Large intestine (tissue), 3 donors: ENCODE measurements at regions not wholly inside any gene's neighbourhood (a gene's known extent, or its start where the extent isn't known, plus 50 kb on each side); places are given as distances from the start of the nearest gene placed in this dataset.
"Not testable (repeated sequence)": the region's sequence is repeated elsewhere in the genome, so short reads cannot be mapped to it uniquely, and the experiment has no call there.

Source experiments
- DNase-seq, 2 donors: peaks; one replicate each; pipeline versions ENCODE4 v3.0.0 to v3.0.0-alpha.2; 2013
- H3K27ac ChIP-seq: one replicate; pipeline ENCODE4 v1.5.1; 2013; ENCODE audit warnings: low read length
- H3K27me3 ChIP-seq: 2 replicates; pipeline ENCODE4 v1.6.1; 2013; ENCODE audit warnings: low read length; ENCODE audit not compliant: control insufficient read depth, insufficient read depth
- H3K36me3 ChIP-seq: 2 replicates; pipeline ENCODE4 v1.6.1; 2013; ENCODE audit warnings: low read length; ENCODE audit not compliant: control insufficient read depth, insufficient read depth
- H3K4me1 ChIP-seq: one replicate; pipeline ENCODE4 v1.6.1; 2013; ENCODE audit warnings: low read length; ENCODE audit not compliant: control insufficient read depth, insufficient read depth
- H3K4me3 ChIP-seq: one replicate; pipeline ENCODE4 v1.5.1; 2013; ENCODE audit warnings: low read length
- H3K9me3 ChIP-seq: one replicate; pipeline ENCODE4 v1.6.1; 2013; ENCODE audit warnings: mild to moderate bottlenecking, low read depth, low read length, moderate library complexity; ENCODE audit not compliant: control insufficient read depth
- WGBS: methylation state at CpG from one replicate; pipeline ENCODE4 v1.1.5; 2013; ENCODE audit warnings: low lambda C conversion rate; ENCODE audit not compliant: insufficient coverage; 5-methylcytosine and 5-hydroxymethylcytosine counted together

GRCh38 chr13:30071969-30072817, 221.8 kb upstream of the UBL3 start:
- no CpG with 5 or more reads among the region's 10 CpGs for WGBS

GRCh38 chr13:30065181-30065580, 214.8 kb upstream of the UBL3 start:
- Histone ChIP-seq H3K36me3 (no peaks in the 10 kb centered on the region), H3K9me3 (no peaks in the 10 kb centered on the region), H3K4me3 (no peak overlapping the region), H3K27me3 (no peaks in the 10 kb centered on the region), H3K27ac (no peak overlapping the region), H3K4me1 (no peaks in the 10 kb centered on the region)
- WGBS = 100% methylated on average over 1 of the region's 4 CpGs
- DNase-seq = no peak

More at GRCh38 chr13:30071969-30072817, 221.8 kb upstream of the UBL3 start:
- Histone ChIP-seq H3K27ac (peak overlapping the region; percentile 90), H3K27me3 (no peaks in the 10 kb centered on the region), H3K36me3 (no peaks in the 10 kb centered on the region), H3K4me1 (peaks cover 13% of the 10 kb centered on the region), H3K4me3 (no peak overlapping the region), H3K9me3 (no peaks in the 10 kb centered on the region)
- peak; percentile 77 to 91 for DNase-seq

- no CpG with 5 or more reads among the region's 3 CpGs for WGBS
Measured at GRCh38 chr13:30063892-30064291, 213.5 kb upstream of the UBL3 start.

GRCh38 chr13:30061217-30061616, 210.8 kb upstream of the UBL3 start:
- Histone ChIP-seq H3K4me1 (no peaks in the 10 kb centered on the region), H3K4me3 (no peak overlapping the region), H3K27ac (no peak overlapping the region), H3K27me3 (no peaks in the 10 kb centered on the region), H3K9me3 (no peaks in the 10 kb centered on the region), H3K36me3 (no peaks in the 10 kb centered on the region)
- no CpG with 5 or more reads among the region's 4 CpGs for WGBS
- DNase-seq = no peak

More at GRCh38 chr13:30063892-30064291, 213.5 kb upstream of the UBL3 start:
- Histone ChIP-seq H3K4me1 (no peaks in the 10 kb centered on the region), H3K4me3 (no peak overlapping the region), H3K27me3 (no peaks in the 10 kb centered on the region), H3K27ac (no peak overlapping the region), H3K36me3 (no peaks in the 10 kb centered on the region), H3K9me3 (no peaks in the 10 kb centered on the region)
- no peak for DNase-seq

- WGBS = 78% methylated on average over 2 of the region's 3 CpGs
- Histone ChIP-seq H3K36me3 (no peaks in the 10 kb centered on the region), H3K27me3 (no peaks in the 10 kb centered on the region), H3K9me3 (no peaks in the 10 kb centered on the region), H3K27ac (no peak overlapping the region), H3K4me1 (no peaks in the 10 kb centered on the region), H3K4me3 (no peak overlapping the region)
- no peak for DNase-seq
Measured at GRCh38 chr13:30058429-30058828, 208.0 kb upstream of the UBL3 start.

- H3K27me3 ChIP-seq, H3K27ac ChIP-seq, H3K9me3 ChIP-seq, H3K4me1 ChIP-seq, H3K4me3 ChIP-seq, DNase-seq, H3K36me3 ChIP-seq: not testable (repeated sequence)
- no CpG with 5 or more reads among the region's 5 CpGs for WGBS
Measured at GRCh38 chr13:30054546-30054945, 204.1 kb upstream of the UBL3 start.

- Histone ChIP-seq H3K4me1 (peaks cover 5% of the 10 kb centered on the region), H3K4me3 (no peak overlapping the region), H3K36me3 (no peaks in the 10 kb centered on the region), H3K27ac (no peak overlapping the region), H3K27me3 (no peaks in the 10 kb centered on the region), H3K9me3 (no peaks in the 10 kb centered on the region)
- no peak for DNase-seq
- WGBS = no CpG with 5 or more reads among the region's 4 CpGs
Measured at GRCh38 chr13:30053939-30054338, 203.5 kb upstream of the UBL3 start.

- no CpG with 5 or more reads among the region's 7 CpGs for WGBS
- no peak overlapping the region for H3K27ac ChIP-seq
- H3K4me1 ChIP-seq = peaks cover 5% of the 10 kb centered on the region
- H3K36me3 ChIP-seq = no peaks in the 10 kb centered on the region
- peak in 1 of 2 donors; percentile 46 for DNase-seq
- H3K9me3 ChIP-seq = no peaks in the 10 kb centered on the region
- no peaks in the 10 kb centered on the region for H3K27me3 ChIP-seq
- H3K4me3 ChIP-seq = no peak overlapping the region
Measured at GRCh38 chr13:30052120-30052519, 201.7 kb upstream of the UBL3 start.

- H3K4me3 ChIP-seq = no peak overlapping the region
- H3K36me3 ChIP-seq = no peaks in the 10 kb centered on the region
- no CpG with 5 or more reads among the region's 2 CpGs for WGBS
- DNase-seq = no peak
- no peaks in the 10 kb centered on the region for H3K9me3 ChIP-seq
- H3K4me1 ChIP-seq = peaks cover 5% of the 10 kb centered on the region
- no peaks in the 10 kb centered on the region for H3K27me3 ChIP-seq
- H3K27ac ChIP-seq = no peak overlapping the region
Measured at GRCh38 chr13:30051531-30052060, 201.2 kb upstream of the UBL3 start.

GRCh38 chr13:30049692-30050091, 199.3 kb upstream of the UBL3 start:
- H3K36me3 ChIP-seq = no peaks in the 10 kb centered on the region
- H3K4me1 ChIP-seq = peaks cover 5% of the 10 kb centered on the region
- H3K9me3 ChIP-seq = no peaks in the 10 kb centered on the region
- H3K27ac ChIP-seq = no peak overlapping the region
- WGBS = no CpG with 5 or more reads among the region's 5 CpGs
- no peak for DNase-seq
- H3K4me3 ChIP-seq = no peak overlapping the region
- no peaks in the 10 kb centered on the region for H3K27me3 ChIP-seq
